ENCODE measurements at regions not wholly inside any gene's neighbourhood (a gene's known extent, or its start where the extent isn't known, plus 50 kb on each side); places are given as distances from the start of the nearest gene placed in this dataset.

DNA sequence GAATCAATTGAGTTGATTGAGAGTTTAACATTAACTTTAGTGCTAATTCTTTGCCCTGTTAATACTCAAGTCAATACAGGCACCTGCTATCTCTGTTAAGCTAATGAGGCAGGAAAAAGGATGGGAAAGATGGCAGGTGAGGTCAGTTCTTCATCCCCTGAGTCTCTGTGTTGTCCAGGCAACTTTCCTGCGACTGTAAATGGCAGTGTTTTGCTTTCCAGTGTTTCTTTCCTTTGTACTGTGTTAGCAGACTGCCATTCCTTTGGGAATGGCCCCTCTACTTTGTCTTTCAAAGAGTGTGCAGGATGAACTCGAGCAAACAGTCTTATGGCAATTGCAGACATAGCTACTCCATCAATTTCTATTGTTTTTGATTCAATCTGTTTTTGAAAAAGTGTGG is 202.2 kb upstream of the VLDLR start:
- Mint-ChIP-seq H3K4me3 (ENCODE audit: unreplicated experiment) (no peak overlapping the region), H3K27ac (ENCODE audit: unreplicated experiment) (no peak overlapping the region), H3K27me3 (ENCODE audit: low read depth, unreplicated experiment) (peaks cover 2% of the 10 kb centered on the region), H3K36me3 (ENCODE audit: low read depth, unreplicated experiment) (no peaks in the 10 kb centered on the region), H3K9me3 (ENCODE audit: unreplicated experiment) (peaks cover 3% of the 10 kb centered on the region), H3K4me1 (ENCODE audit: low read depth, unreplicated experiment) (peaks cover 21% of the 10 kb centered on the region)
- FAIRE-seq (no peak), DNase-seq (ENCODE audit: low read depth) (no peak)
- H3K4me1 ChIP-seq (ENCODE audit: insufficient read depth, low read length): peaks cover 11% of the 10 kb centered on the region
- H4K20me1 ChIP-seq (ENCODE audit: insufficient read depth, low read length): no peaks in the 10 kb centered on the region
- peaks cover 5% of the 10 kb centered on the region for H3K27me3 ChIP-seq (ENCODE audit: insufficient read depth, low read length)
- no peaks in the 10 kb centered on the region for H3K36me3 ChIP-seq (ENCODE audit: insufficient read depth, low read length)
- no peaks in the 10 kb centered on the region for H3K79me2 ChIP-seq (ENCODE audit: insufficient read depth, low read length)
- no peak overlapping the region for H3K4me2 ChIP-seq (ENCODE audit: low read length)
- H3K9me3 ChIP-seq (ENCODE audit: insufficient read depth, low read depth, low read length): no peaks in the 10 kb centered on the region
- no peak overlapping the region for H2AFZ ChIP-seq (ENCODE audit: low read depth, low read length)
- H3K27ac ChIP-seq (ENCODE audit: low read depth, low read length): no peak overlapping the region
- H3K4me3 ChIP-seq (ENCODE audit: insufficient read depth, low read depth, low read length): no peak overlapping the region
- H3K9ac ChIP-seq (ENCODE audit: low read length): no peak overlapping the region
- TF ChIP-seq EZH2 (IDR thresholded peaks at IDR 0.05; ENCODE audit: insufficient read depth, low read length): no peak
- no peak for TF ChIP-seq CTCF (IDR thresholded peaks at IDR 0.05; ENCODE audit: insufficient read depth, low read depth, low read length)

DNA sequence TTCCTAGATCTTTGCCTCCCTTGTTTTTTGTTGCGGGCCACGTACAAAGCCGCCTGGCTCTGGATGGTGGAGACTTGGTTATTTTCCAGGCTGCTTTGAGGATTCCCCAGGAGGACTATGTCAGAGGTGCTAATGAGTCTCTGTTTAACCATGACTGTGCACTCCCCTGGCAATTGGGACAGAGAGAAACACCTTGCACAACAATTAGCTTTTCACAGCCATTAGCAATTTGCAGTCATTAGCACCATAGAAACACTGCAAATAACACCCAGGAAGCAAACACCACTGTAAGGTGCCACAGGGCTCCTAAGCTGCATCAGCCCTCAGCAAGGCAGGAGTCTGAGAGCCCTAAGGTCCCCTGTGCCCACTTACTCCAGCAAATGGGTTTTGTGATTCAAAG is 201.0 kb upstream of the VLDLR start:
- peaks cover 3% of the 10 kb centered on the region for H3K9me3 Mint-ChIP-seq (ENCODE audit: unreplicated experiment)
- Histone ChIP-seq H3K27ac (ENCODE audit: low read depth, low read length) (no peak overlapping the region), H3K27me3 (ENCODE audit: insufficient read depth, low read length) (peaks cover 5% of the 10 kb centered on the region), H3K4me2 (ENCODE audit: low read length) (no peak overlapping the region), H4K20me1 (ENCODE audit: insufficient read depth, low read length) (no peaks in the 10 kb centered on the region), H3K4me3 (ENCODE audit: insufficient read depth, low read depth, low read length) (no peak overlapping the region), H3K36me3 (ENCODE audit: insufficient read depth, low read length) (no peaks in the 10 kb centered on the region), H2AFZ (ENCODE audit: low read depth, low read length) (no peak overlapping the region), H3K4me1 (ENCODE audit: insufficient read depth, low read length) (peaks cover 11% of the 10 kb centered on the region), H3K9ac (ENCODE audit: low read length) (no peak overlapping the region), H3K9me3 (ENCODE audit: insufficient read depth, low read depth, low read length) (no peaks in the 10 kb centered on the region), H3K79me2 (ENCODE audit: insufficient read depth, low read length) (no peaks in the 10 kb centered on the region)
- FAIRE-seq (no peak), DNase-seq (ENCODE audit: low read depth) (no peak)
- H3K4me1 Mint-ChIP-seq (ENCODE audit: low read depth, unreplicated experiment): peaks cover 23% of the 10 kb centered on the region
- H3K27ac Mint-ChIP-seq (ENCODE audit: unreplicated experiment): no peak overlapping the region
- peaks cover 2% of the 10 kb centered on the region for H3K27me3 Mint-ChIP-seq (ENCODE audit: low read depth, unreplicated experiment)
- H3K36me3 Mint-ChIP-seq (ENCODE audit: low read depth, unreplicated experiment): no peaks in the 10 kb centered on the region
- no peak overlapping the region for H3K4me3 Mint-ChIP-seq (ENCODE audit: unreplicated experiment)
- TF ChIP-seq EZH2 (IDR thresholded peaks at IDR 0.05; ENCODE audit: insufficient read depth, low read length): no peak
- no peak for TF ChIP-seq CTCF (IDR thresholded peaks at IDR 0.05; ENCODE audit: insufficient read depth, low read depth, low read length)

DNA sequence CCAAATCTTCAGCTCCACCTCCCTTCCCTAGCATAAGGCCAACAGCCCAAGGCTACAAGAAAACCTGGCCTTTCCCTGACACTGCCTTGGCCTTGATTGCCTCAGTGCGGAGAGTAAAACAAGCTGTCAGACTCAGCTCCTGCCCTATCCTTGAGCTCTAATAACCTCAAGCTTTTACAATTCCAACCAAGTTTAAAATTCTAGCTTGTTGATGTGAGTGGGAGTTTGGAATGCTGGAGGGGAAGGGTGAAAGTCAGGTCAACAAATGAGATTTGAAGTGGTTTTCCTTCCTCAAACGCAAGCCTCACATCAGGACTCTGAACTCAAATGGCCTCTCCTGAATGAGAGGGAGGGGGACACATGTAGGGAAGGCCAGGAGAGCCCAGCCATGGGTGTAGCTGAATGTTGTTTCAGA is 197.0 kb upstream of the VLDLR start:
- no peaks in the 10 kb centered on the region for H3K36me3 ChIP-seq (ENCODE audit: insufficient read depth, low read length)
- H3K79me2 ChIP-seq (ENCODE audit: insufficient read depth, low read length): no peaks in the 10 kb centered on the region
- no peak overlapping the region for H3K9ac ChIP-seq (ENCODE audit: low read length)
- no peaks in the 10 kb centered on the region for H3K36me3 Mint-ChIP-seq (ENCODE audit: low read depth, unreplicated experiment)
- H3K27ac ChIP-seq (ENCODE audit: low read depth, low read length): no peak overlapping the region
- H3K4me1 ChIP-seq (ENCODE audit: insufficient read depth, low read length): peaks cover 5% of the 10 kb centered on the region
- H3K27me3 Mint-ChIP-seq (ENCODE audit: low read depth, unreplicated experiment): peaks cover 5% of the 10 kb centered on the region
- H3K27ac Mint-ChIP-seq (ENCODE audit: unreplicated experiment): no peak overlapping the region
- TF ChIP-seq EZH2 (IDR thresholded peaks at IDR 0.05; ENCODE audit: insufficient read depth, low read length) (no peak), CTCF (IDR thresholded peaks at IDR 0.05; ENCODE audit: insufficient read depth, low read depth, low read length) (no peak)
- no peak overlapping the region for H2AFZ ChIP-seq (ENCODE audit: low read depth, low read length)
- peaks cover 5% of the 10 kb centered on the region for H3K27me3 ChIP-seq (ENCODE audit: insufficient read depth, low read length)
- FAIRE-seq (no peak), DNase-seq (ENCODE audit: low read depth) (peak; percentile 76)
- no peak overlapping the region for H3K4me3 Mint-ChIP-seq (ENCODE audit: unreplicated experiment)
- H3K9me3 ChIP-seq (ENCODE audit: insufficient read depth, low read depth, low read length): no peaks in the 10 kb centered on the region
- H3K4me3 ChIP-seq (ENCODE audit: insufficient read depth, low read depth, low read length): no peak overlapping the region
- peaks cover 2% of the 10 kb centered on the region for H3K9me3 Mint-ChIP-seq (ENCODE audit: unreplicated experiment)
- peak overlapping the region; percentile 27 for H3K4me2 ChIP-seq (ENCODE audit: low read length)
- H4K20me1 ChIP-seq (ENCODE audit: insufficient read depth, low read length): no peaks in the 10 kb centered on the region
- peaks cover 18% of the 10 kb centered on the region for H3K4me1 Mint-ChIP-seq (ENCODE audit: low read depth, unreplicated experiment)

All from astrocyte (in vitro differentiated cells and primary cell).